CD14-positive monocyte (primary cell): ENCODE measurements at regions not wholly inside any gene's neighbourhood (a gene's known extent, or its start where the extent isn't known, plus 50 kb on each side); places are given as distances from the start of the nearest gene placed in this dataset.

Experiments used
- DNase-seq, 3 donors: peaks; one replicate each; pipeline ENCODE4 v3.0.0-alpha.2; 2011 to 2022
- H2AFZ ChIP-seq: 2 replicates; pipeline ENCODE4 v1.6.0; 2012; ENCODE audit warnings: mild to moderate bottlenecking, low read depth, low read length, inconsistent platforms; ENCODE audit not compliant: insufficient read depth, poor library complexity, severe bottlenecking
- H3K27ac ChIP-seq, 2 donors: 1 replicate in 1 of 2; 2 replicates in 1 of 2; pipeline ENCODE4 v1.5.1; 2012 to 2013; ENCODE audit warnings: low read length in 2 of 2, control low read depth in 1 of 2, inconsistent platforms in 1 of 2, low read depth in 1 of 2, mild to moderate bottlenecking in 1 of 2
- H3K27me3 ChIP-seq, 2 donors: one replicate each; pipeline versions ENCODE4 v1.6.0 to v1.6.1; 2011 to 2013; ENCODE audit warnings: low read length in 2 of 2; ENCODE audit not compliant: control insufficient read depth in 2 of 2, insufficient read depth in 2 of 2
- H3K36me3 ChIP-seq, 2 donors: replicated peaks in 1 of 2; 1 replicate in 1 of 2; 2 replicates in 1 of 2; pipeline versions ENCODE4 v1.5.1 to v1.6.1; 2012 to 2013; ENCODE audit warnings: low read length in 2 of 2, control low read depth in 1 of 2, inconsistent platforms in 1 of 2, mild to moderate bottlenecking in 1 of 2; ENCODE audit not compliant: insufficient read depth in 2 of 2, control insufficient read depth in 1 of 2
- H3K4me1 ChIP-seq, 2 donors: 1 replicate in 1 of 2; 2 replicates in 1 of 2; pipeline versions ENCODE4 v1.5.1 to v1.6.1; 2012 to 2013; ENCODE audit warnings: low read length in 2 of 2, control low read depth in 1 of 2, inconsistent platforms in 1 of 2, mild to moderate bottlenecking in 1 of 2, moderate library complexity in 1 of 2; ENCODE audit not compliant: insufficient read depth in 2 of 2, control insufficient read depth in 1 of 2
- H3K4me2 ChIP-seq: replicated peaks from 2 replicates; pipeline ENCODE3; 2012; ENCODE audit warnings: low read length, moderate library complexity, mild to moderate bottlenecking; ENCODE audit not compliant: poor library complexity, severe bottlenecking; ENCODE audit errors: extremely low read depth
- H3K4me3 ChIP-seq, 3 experiments: fragments of 200-600 bp in 1 of 3; sonication (generic) in 1 of 3; replicated peaks in 1 of 3; 1 replicate in 2 of 3; 2 replicates in 1 of 3; pipeline ENCODE4 v1.5.1; 2011 to 2013; ENCODE audit warnings: low read length in 3 of 3, mild to moderate bottlenecking in 3 of 3, control low read depth in 2 of 3, low read depth in 2 of 3, inconsistent platforms in 1 of 3, moderate library complexity in 1 of 3
- H3K79me2 ChIP-seq: 2 replicates; pipeline ENCODE4 v1.6.0; 2012; ENCODE audit warnings: mild to moderate bottlenecking, control low read depth, inconsistent platforms, low read length, moderate library complexity; ENCODE audit not compliant: insufficient read depth
- H3K9ac ChIP-seq: 2 replicates; pipeline ENCODE4 v1.6.0; 2017; ENCODE audit warnings: low read length, mild to moderate bottlenecking; ENCODE audit not compliant: insufficient read depth, poor library complexity, severe bottlenecking
- H3K9me3 ChIP-seq, 2 donors: replicated peaks in 1 of 2; 1 replicate in 1 of 2; 2 replicates in 1 of 2; pipeline versions ENCODE4 v1.5.1 to v1.6.1; 2012 to 2013; ENCODE audit warnings: low read length in 2 of 2, control low read depth in 1 of 2; ENCODE audit not compliant: control insufficient read depth in 1 of 2, insufficient read depth in 1 of 2
- H4K20me1 ChIP-seq: 2 replicates; pipeline ENCODE4 v1.6.0; 2012; ENCODE audit warnings: mild to moderate bottlenecking, low read length, control low read depth, moderate library complexity; ENCODE audit not compliant: insufficient read depth
- H3K27ac Mint-ChIP-seq, 7 donors: one replicate each; pipeline ENCODE4 v1.8.0; 2020; ENCODE audit warnings: mild to moderate bottlenecking in 7 of 7, mixed read lengths in 7 of 7, moderate library complexity in 6 of 7, inconsistent platforms in 2 of 7
- H3K27me3 Mint-ChIP-seq, 3 donors: one replicate each; pipeline ENCODE4 v1.8.0; 2021 to 2022; ENCODE audit warnings: low read depth in 3 of 3, mild to moderate bottlenecking in 3 of 3, mixed read lengths in 3 of 3, moderate library complexity in 3 of 3, inconsistent platforms in 1 of 3
- H3K36me3 Mint-ChIP-seq, 2 donors: one replicate each; pipeline ENCODE4 v1.8.0; 2020; ENCODE audit warnings: mixed read lengths in 2 of 2, inconsistent platforms in 1 of 2, mild to moderate bottlenecking in 1 of 2
- H3K4me1 Mint-ChIP-seq: one replicate; pipeline ENCODE4 v1.8.0; 2020; ENCODE audit warnings: mild to moderate bottlenecking, mixed read lengths
- H3K4me3 Mint-ChIP-seq, 2 donors: one replicate each; pipeline ENCODE4 v1.8.0; 2020; ENCODE audit warnings: mild to moderate bottlenecking in 2 of 2, mixed read lengths in 2 of 2, moderate library complexity in 1 of 2
- H3K9me3 Mint-ChIP-seq, 7 donors: one replicate each; pipeline ENCODE4 v1.8.0; 2020 to 2022; ENCODE audit warnings: mixed read lengths in 7 of 7, mild to moderate bottlenecking in 6 of 7, moderate library complexity in 6 of 7, inconsistent platforms in 2 of 7
- WGBS: methylation state at CpG from one replicate; pipeline ENCODE4 v1.1.5; 2013; ENCODE audit warnings: missing lambda C conversion rate; ENCODE audit not compliant: insufficient coverage; 5-methylcytosine and 5-hydroxymethylcytosine counted together
- intact Hi-C, 2 donors: fragments of 100-400 bp; cut with micrococcal nuclease; formaldehyde crosslinking; loops; one replicate each; pipeline versions ENCODE4 v1.15.0 to v1.15.1; 2023
- TF ChIP-seq, protein P1 (sequence below): fragments of 200-600 bp; IDR thresholded peaks from one replicate; pipeline ENCODE4 v1.8.0; 2022; ENCODE audit warnings: antibody characterized with exemption, mild to moderate bottlenecking

DNA sequence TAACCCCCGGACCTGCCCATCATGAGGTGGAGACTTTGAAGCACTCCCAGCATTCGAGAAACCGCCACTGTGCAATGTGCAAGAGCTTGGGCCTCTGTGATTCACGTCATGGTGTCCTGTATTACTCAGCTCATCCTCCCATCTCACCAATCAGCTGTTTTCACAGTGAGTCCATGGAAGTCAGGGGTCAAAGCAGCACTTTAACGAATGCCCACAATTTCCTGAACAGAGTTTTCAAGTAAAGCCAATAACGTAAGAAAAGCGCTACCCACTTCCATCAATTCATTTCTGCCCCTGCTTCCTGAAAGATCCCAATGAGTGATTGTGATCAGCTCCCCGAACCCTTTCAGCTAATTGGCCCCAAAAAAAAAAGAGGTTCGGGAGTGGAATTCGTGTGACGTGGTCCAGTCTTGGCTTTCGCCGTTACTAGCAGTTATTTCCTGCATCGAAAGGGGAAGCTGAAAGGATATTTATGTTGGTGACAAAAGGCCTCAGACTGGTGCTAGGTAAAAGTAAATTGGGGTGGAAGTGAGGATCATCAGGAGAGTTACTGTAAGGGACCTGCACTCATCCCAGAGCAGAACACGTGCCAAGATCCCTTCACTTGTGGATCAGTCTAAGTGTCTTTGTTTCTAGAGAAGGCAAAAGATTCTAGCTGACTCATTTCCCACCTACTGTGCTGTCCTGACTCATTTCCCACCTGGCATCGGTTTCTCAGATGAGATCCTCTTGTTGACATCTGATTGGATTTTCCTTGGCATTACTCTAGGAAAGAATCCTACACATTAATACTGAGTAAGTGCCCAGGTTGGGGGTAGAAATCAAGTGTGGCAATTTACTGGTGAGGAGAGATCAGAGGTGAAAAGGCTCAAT is 136.7 kb upstream of the NUDT7 start:
- no peak overlapping the region for H3K4me3 ChIP-seq
- H3K4me1 ChIP-seq: peaks cover 0 to 3% of the 10 kb centered on the region in 2 donors
- H3K4me2 ChIP-seq: no peak overlapping the region
- no peaks in the 10 kb centered on the region for H3K9me3 ChIP-seq
- H3K36me3 ChIP-seq: no peaks in the 10 kb centered on the region
- Mint-ChIP-seq H3K27ac (no peak overlapping the region), H3K4me3 (peak overlapping the region in 1 of 2 donors; percentile 72), H3K9me3 (no peaks in the 10 kb centered on the region), H3K27me3 (peaks cover 0 to 6% (median 6%) of the 10 kb centered on the region in 3 donors), H3K4me1 (peaks cover 7% of the 10 kb centered on the region), H3K36me3 (no peaks in the 10 kb centered on the region)
- no peaks in the 10 kb centered on the region for H3K79me2 ChIP-seq
- H3K9ac ChIP-seq: no peak overlapping the region
- H3K27ac ChIP-seq: no peak overlapping the region
- no peaks in the 10 kb centered on the region for H3K27me3 ChIP-seq
- DNase-seq: peak in 1 of 3 donors; percentile 7
- H4K20me1 ChIP-seq: no peaks in the 10 kb centered on the region
- 18% methylated on average over 14 of the region's 16 CpGs for WGBS
- intact Hi-C loops: loop anchor here in 1 of 2 donors (5.0 kb wide), 1 partner anchor 348 kb away; no protein-coding TSS in a partner anchor
- TF ChIP-seq, protein P1, sequence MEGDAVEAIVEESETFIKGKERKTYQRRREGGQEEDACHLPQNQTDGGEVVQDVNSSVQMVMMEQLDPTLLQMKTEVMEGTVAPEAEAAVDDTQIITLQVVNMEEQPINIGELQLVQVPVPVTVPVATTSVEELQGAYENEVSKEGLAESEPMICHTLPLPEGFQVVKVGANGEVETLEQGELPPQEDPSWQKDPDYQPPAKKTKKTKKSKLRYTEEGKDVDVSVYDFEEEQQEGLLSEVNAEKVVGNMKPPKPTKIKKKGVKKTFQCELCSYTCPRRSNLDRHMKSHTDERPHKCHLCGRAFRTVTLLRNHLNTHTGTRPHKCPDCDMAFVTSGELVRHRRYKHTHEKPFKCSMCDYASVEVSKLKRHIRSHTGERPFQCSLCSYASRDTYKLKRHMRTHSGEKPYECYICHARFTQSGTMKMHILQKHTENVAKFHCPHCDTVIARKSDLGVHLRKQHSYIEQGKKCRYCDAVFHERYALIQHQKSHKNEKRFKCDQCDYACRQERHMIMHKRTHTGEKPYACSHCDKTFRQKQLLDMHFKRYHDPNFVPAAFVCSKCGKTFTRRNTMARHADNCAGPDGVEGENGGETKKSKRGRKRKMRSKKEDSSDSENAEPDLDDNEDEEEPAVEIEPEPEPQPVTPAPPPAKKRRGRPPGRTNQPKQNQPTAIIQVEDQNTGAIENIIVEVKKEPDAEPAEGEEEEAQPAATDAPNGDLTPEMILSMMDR: no peak
- peak overlapping the region; percentile 11 for H2AFZ ChIP-seq

DNA sequence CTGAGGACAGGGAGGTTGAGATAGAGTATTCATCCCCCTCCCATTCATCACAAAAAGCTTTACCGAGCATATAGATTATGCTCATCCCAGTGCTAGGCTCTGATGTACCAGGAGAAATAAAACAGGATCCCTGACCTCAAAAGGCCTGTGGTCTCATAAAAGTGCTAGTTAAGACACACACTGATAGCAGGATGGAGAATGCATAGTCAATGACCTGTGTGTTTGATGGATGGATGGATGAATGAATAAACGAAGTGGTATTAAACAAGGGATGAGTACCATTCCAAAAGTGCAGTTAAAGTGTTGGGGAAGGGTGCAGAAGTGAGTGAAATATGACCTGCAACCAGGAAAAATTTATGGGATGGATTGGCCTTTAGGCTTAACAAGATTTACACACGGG is 133.9 kb upstream of the NUDT7 start:
- TF ChIP-seq, protein P1: no peak
- Histone ChIP-seq H3K27me3 (no peaks in the 10 kb centered on the region), H4K20me1 (no peaks in the 10 kb centered on the region), H3K9ac (no peak overlapping the region), H3K27ac (no peak overlapping the region), H3K4me2 (no peak overlapping the region), H3K9me3 (no peaks in the 10 kb centered on the region), H3K4me1 (peaks cover 0 to 3% of the 10 kb centered on the region in 2 donors), H3K79me2 (no peaks in the 10 kb centered on the region), H3K4me3 (no peak overlapping the region), H3K36me3 (no peaks in the 10 kb centered on the region), H2AFZ (no peak overlapping the region)
- no peak for DNase-seq
- peaks cover 0 to 4% (median 0%) of the 10 kb centered on the region in 3 donors for H3K27me3 Mint-ChIP-seq
- H3K9me3 Mint-ChIP-seq: no peaks in the 10 kb centered on the region
- peaks cover 7% of the 10 kb centered on the region for H3K4me1 Mint-ChIP-seq
- 79% methylated on average over 2 of the region's 3 CpGs for WGBS
- H3K27ac Mint-ChIP-seq: no peak overlapping the region
- intact Hi-C loops: loop anchor here in 1 of 2 donors (5.0 kb wide), 1 partner anchor 351 kb away; no protein-coding TSS in a partner anchor
- no peak overlapping the region for H3K4me3 Mint-ChIP-seq
- no peaks in the 10 kb centered on the region for H3K36me3 Mint-ChIP-seq
